Neural cell (in vitro differentiated cells): ENCODE measurements at regions not wholly inside any gene's neighbourhood (a gene's known extent, or its start where the extent isn't known, plus 50 kb on each side); places are given as distances from the start of the nearest gene placed in this dataset.

Source experiments
- H2AFZ ChIP-seq: fragments of 200-600, 300-800 bp; sonication (generic), shearing (Covaris generic); 2 replicates; pipeline ENCODE4 v1.6.0; 2014; ENCODE audit warnings: low read depth, mild to moderate bottlenecking, antibody characterized with exemption, low read length, moderate library complexity
- H3F3A ChIP-seq: fragments of 200-600 bp; shearing (Covaris generic); 2 replicates; pipeline ENCODE4 v1.6.1; 2016; ENCODE audit warnings: mild to moderate bottlenecking, moderate library complexity, mixed read lengths, antibody characterized with exemption, low read length; ENCODE audit not compliant: insufficient read depth, poor library complexity, severe bottlenecking
- H3K27ac ChIP-seq: fragments of 200-600, 300-800 bp; sonication (generic), shearing (Covaris generic); 2 replicates; pipeline ENCODE4 v1.5.1; 2014; ENCODE audit warnings: mild to moderate bottlenecking, low read length, moderate library complexity
- H3K27me3 ChIP-seq: fragments of 300-800, 200-600 bp; sonication (generic), shearing (Covaris generic); 2 replicates; pipeline ENCODE4 v1.6.0; 2014; ENCODE audit warnings: mild to moderate bottlenecking, low read depth, low read length, moderate library complexity; ENCODE audit not compliant: insufficient read depth
- H3K36me3 ChIP-seq: fragments of 300-800, 200-600 bp; sonication (generic), shearing (Covaris generic); 2 replicates; pipeline ENCODE4 v1.5.1; 2014; ENCODE audit warnings: mild to moderate bottlenecking, antibody characterized with exemption, low read length, moderate library complexity; ENCODE audit not compliant: insufficient read depth
- H3K4me2 ChIP-seq: fragments of 300-800, 200-600 bp; sonication (generic), shearing (Covaris generic); 2 replicates; pipeline ENCODE4 v1.6.0; 2014; ENCODE audit warnings: mild to moderate bottlenecking, low read length
- H3K4me3 ChIP-seq: fragments of 300-800, 200-600 bp; sonication (generic), shearing (Covaris generic); 2 replicates; pipeline ENCODE4 v1.5.1; 2014; ENCODE audit warnings: mild to moderate bottlenecking, low read length, moderate library complexity
- H3K79me2 ChIP-seq: fragments of 200-600 bp; shearing (Covaris generic); replicated peaks from 2 replicates; pipeline ENCODE4 v1.6.0; 2014; ENCODE audit warnings: mild to moderate bottlenecking, low read length, moderate library complexity; ENCODE audit not compliant: insufficient read depth
- H3K9ac ChIP-seq: fragments of 300-800, 200-600 bp; sonication (generic), shearing (Covaris generic); 2 replicates; pipeline ENCODE4 v1.6.1; 2016; ENCODE audit warnings: mild to moderate bottlenecking, low read length, mixed read lengths
- H3K9me2 ChIP-seq: fragments of 200-600 bp; shearing (Covaris generic); 2 replicates; pipeline ENCODE4 v1.6.1; 2016; ENCODE audit warnings: mild to moderate bottlenecking, low read length, mixed read lengths; ENCODE audit not compliant: insufficient read depth
- H3K9me3 ChIP-seq: fragments of 200-600, 300-800 bp; sonication (generic), shearing (Covaris generic); 2 replicates; pipeline ENCODE4 v1.6.1; 2016; ENCODE audit warnings: mild to moderate bottlenecking, mixed run types, low read length, moderate library complexity, mixed read lengths
- H4K20me1 ChIP-seq: fragments of 200-600 bp; shearing (Covaris generic); 2 replicates; pipeline ENCODE4 v1.6.1; 2016; ENCODE audit warnings: mild to moderate bottlenecking, mixed run types; ENCODE audit not compliant: insufficient read depth
- CTCF ChIP-seq: fragments of 450-650 bp; IDR thresholded peaks from 2 replicates; pipeline ENCODE4 v1.5.1; 2014; ENCODE audit warnings: antibody characterized with exemption, mild to moderate bottlenecking, moderate library complexity; ENCODE audit not compliant: poor library complexity, severe bottlenecking
- EP300 ChIP-seq: fragments of 450-650 bp; conservative IDR thresholded peaks from 2 replicates; pipeline ENCODE4 v1.6.1; 2014; ENCODE audit warnings: antibody characterized with exemption, mild to moderate bottlenecking, moderate library complexity; ENCODE audit not compliant: poor library complexity, severe bottlenecking
- EZH2 ChIP-seq: fragments of 200-600, 300-800 bp; shearing (Covaris generic), sonication (generic); IDR thresholded peaks from 2 replicates; pipeline ENCODE4 v1.6.1; 2014; ENCODE audit warnings: antibody characterized with exemption, low read length, borderline replicate concordance, mild to moderate bottlenecking; ENCODE audit not compliant: insufficient read depth, poor library complexity, severe bottlenecking
- MXI1 ChIP-seq: fragments of 450-650 bp; conservative IDR thresholded peaks from 2 replicates; pipeline ENCODE4 v1.6.1; 2014; ENCODE audit warnings: antibody characterized with exemption, mild to moderate bottlenecking; ENCODE audit not compliant: poor library complexity, severe bottlenecking
- POLR2AphosphoS5 ChIP-seq: IDR thresholded peaks from 2 replicates; pipeline ENCODE4 v1.6.1; 2012
- RAD21 ChIP-seq: fragments of 450-650 bp; conservative IDR thresholded peaks from 2 replicates; pipeline ENCODE4 v1.6.1; 2014; ENCODE audit warnings: antibody characterized with exemption, mild to moderate bottlenecking, moderate library complexity
- REST ChIP-seq: IDR thresholded peaks from 2 replicates; pipeline ENCODE4 v1.6.1; 2012; ENCODE audit warnings: borderline replicate concordance
- SMC3 ChIP-seq: fragments of 450-650 bp; conservative IDR thresholded peaks from 2 replicates; pipeline ENCODE4 v1.6.1; 2014; ENCODE audit warnings: antibody characterized with exemption, mild to moderate bottlenecking, moderate library complexity; ENCODE audit not compliant: poor library complexity
- TAF1 ChIP-seq: IDR thresholded peaks from 2 replicates; pipeline ENCODE4 v1.6.1; 2012; ENCODE audit warnings: low read depth

GRCh38 chr5:36388288-36388687, 86.6 kb upstream of the RANBP3L start:
- no peak overlapping the region for H3K9ac ChIP-seq
- H4K20me1 ChIP-seq: no peaks in the 10 kb centered on the region
- no peaks in the 10 kb centered on the region for H3K9me2 ChIP-seq
- no peak overlapping the region for H2AFZ ChIP-seq
- H3K79me2 ChIP-seq: no peaks in the 10 kb centered on the region
- no peaks in the 10 kb centered on the region for H3K9me3 ChIP-seq
- no peak for TF ChIP-seq TAF1
- H3K4me3 ChIP-seq: no peak overlapping the region
- H3F3A ChIP-seq: no peaks in the 10 kb centered on the region
- no peak overlapping the region for H3K4me2 ChIP-seq
- no peaks in the 10 kb centered on the region for H3K36me3 ChIP-seq
- no peak overlapping the region for H3K27ac ChIP-seq
- no peaks in the 10 kb centered on the region for H3K27me3 ChIP-seq

- no peak overlapping the region for H3K27ac ChIP-seq
- no peaks in the 10 kb centered on the region for H3K79me2 ChIP-seq
- H3K27me3 ChIP-seq: no peaks in the 10 kb centered on the region
- TF ChIP-seq RAD21 (no peak), POLR2AphosphoS5 (no peak), CTCF (no peak), EZH2 (no peak), REST (no peak), TAF1 (no peak), MXI1 (no peak), SMC3 (no peak), EP300 (no peak)
- H2AFZ ChIP-seq: no peak overlapping the region
- no peaks in the 10 kb centered on the region for H3F3A ChIP-seq
- no peaks in the 10 kb centered on the region for H3K9me2 ChIP-seq
- no peaks in the 10 kb centered on the region for H3K36me3 ChIP-seq
- no peaks in the 10 kb centered on the region for H3K9me3 ChIP-seq
- no peak overlapping the region for H3K4me2 ChIP-seq
- no peak overlapping the region for H3K4me3 ChIP-seq
- no peaks in the 10 kb centered on the region for H4K20me1 ChIP-seq
- H3K9ac ChIP-seq: no peak overlapping the region
Measured at GRCh38 chr5:36389245-36389644, 87.5 kb upstream of the RANBP3L start.

- Histone ChIP-seq H4K20me1 (no peaks in the 10 kb centered on the region), H3K27me3 (no peaks in the 10 kb centered on the region), H2AFZ (no peak overlapping the region), H3K36me3 (no peaks in the 10 kb centered on the region), H3K27ac (no peak overlapping the region), H3K4me3 (no peak overlapping the region), H3K79me2 (no peaks in the 10 kb centered on the region), H3K4me2 (no peak overlapping the region), H3K9me2 (no peaks in the 10 kb centered on the region), H3K9ac (no peak overlapping the region), H3K9me3 (no peaks in the 10 kb centered on the region), H3F3A (no peaks in the 10 kb centered on the region)
- TF ChIP-seq SMC3 (no peak), MXI1 (no peak), REST (no peak)
Measured at GRCh38 chr5:36390640-36391039, 88.9 kb upstream of the RANBP3L start.
